NCI-H2196 treated with DMSO at 0.1 percent for 48 hours (cell line): ENCODE measurements at regions not wholly inside any gene's neighbourhood (a gene's known extent, or its start where the extent isn't known, plus 50 kb on each side); places are given as distances from the start of the nearest gene placed in this dataset.
"Not testable (repeated sequence)": the region's sequence is repeated elsewhere in the genome, so short reads cannot be mapped to it uniquely, and the experiment has no call there.

Experiments
- DNase-seq: peaks from one replicate; lab custom pipeline; 2025; ENCODE audit not compliant: unreplicated experiment; lab: John Stamatoyannopoulos, UW

GRCh38 chr6:144572541-144572940, 287.4 kb downstream of the UTRN start:
- DNase-seq: not testable (repeated sequence)

- DNase-seq: no peak
Observed at GRCh38 chr6:144574796-144575195, 289.7 kb downstream of the UTRN start.

GRCh38 chr6:144575327-144575726, 290.2 kb downstream of the UTRN start:
- DNase-seq: no peak

- no peak for DNase-seq
Observed at GRCh38 chr6:144576871-144577270, 291.7 kb downstream of the UTRN start.

- no peak for DNase-seq
Observed at GRCh38 chr6:144578385-144579350, 293.5 kb downstream of the UTRN start.

GRCh38 chr6:144580039-144580438, 294.9 kb downstream of the UTRN start:
- DNase-seq: no peak

- no peak for DNase-seq
Observed at GRCh38 chr6:144580771-144581170, 295.6 kb downstream of the UTRN start.

- peak; percentile 23 for DNase-seq
Observed at GRCh38 chr6:144581812-144582537, 296.8 kb downstream of the UTRN start.

GRCh38 chr6:144582939-144583613, 297.9 kb downstream of the UTRN start:
- DNase-seq: no peak

GRCh38 chr6:144583614-144583954, 298.4 kb downstream of the UTRN start:
- DNase-seq: no peak

GRCh38 chr6:144585217-144585814, 300.2 kb downstream of the UTRN start:
- DNase-seq: peak; percentile 63

GRCh38 chr6:144586986-144587385, 301.9 kb downstream of the UTRN start:
- no peak for DNase-seq

- no peak for DNase-seq
Observed at GRCh38 chr6:144588697-144589325, 303.7 kb downstream of the UTRN start.

GRCh38 chr6:144590532-144590931, 305.4 kb downstream of the UTRN start:
- DNase-seq: no peak

GRCh38 chr6:144593392-144593791, 308.3 kb downstream of the UTRN start:
- no peak for DNase-seq

GRCh38 chr6:144594585-144594984, 309.4 kb downstream of the UTRN start:
- DNase-seq: no peak

GRCh38 chr6:144595266-144595665, 310.1 kb downstream of the UTRN start:
- DNase-seq: no peak

GRCh38 chr6:144597511-144597910, 312.4 kb downstream of the UTRN start:
- DNase-seq: no peak

- DNase-seq: no peak
Observed at GRCh38 chr6:144599615-144600014, 314.5 kb downstream of the UTRN start.

GRCh38 chr6:144601221-144601620, 316.1 kb downstream of the UTRN start:
- no peak for DNase-seq
